LNCaP clone FGC (cell line): ENCODE measurements at regions not wholly inside any gene's neighbourhood (a gene's known extent, or its start where the extent isn't known, plus 50 kb on each side); places are given as distances from the start of the nearest gene placed in this dataset.
"Not testable (repeated sequence)": the region's sequence is repeated elsewhere in the genome, so short reads cannot be mapped to it uniquely, and the experiment has no call there.

Experiments
- DNase-seq: peaks from one replicate; pipeline ENCODE4 v3.0.0-alpha.2; 2011; ENCODE audit warnings: low read depth
- H3K4me3 ChIP-seq: 2 replicates; pipeline ENCODE4 v1.5.1; 2011; ENCODE audit warnings: mild to moderate bottlenecking, low read depth, low read length, control low read depth
- CTCF ChIP-seq: IDR thresholded peaks from 2 replicates; pipeline ENCODE4 v1.5.1; 2012; ENCODE audit warnings: mild to moderate bottlenecking; ENCODE audit not compliant: control insufficient read depth, insufficient read depth; ENCODE audit errors: extremely low read depth

- no peak for TF ChIP-seq CTCF
- DNase-seq, result no peak
- H3K4me3 ChIP-seq, result no peak overlapping the region
These were observed 177.0 kb downstream of the MSX2 start for GRCh38 chr5:174901336-174901735.

GRCh38 chr5:174900240-174900865 lies 176.0 kb downstream of the MSX2 start:
- no peak for DNase-seq
- H3K4me3 ChIP-seq, result no peak overlapping the region
- no peak for TF ChIP-seq CTCF

- H3K4me3 ChIP-seq, result no peak overlapping the region
- TF ChIP-seq CTCF, result no peak
- DNase-seq, result no peak
These were observed 173.0 kb downstream of the MSX2 start for GRCh38 chr5:174897281-174897950.

DNA sequence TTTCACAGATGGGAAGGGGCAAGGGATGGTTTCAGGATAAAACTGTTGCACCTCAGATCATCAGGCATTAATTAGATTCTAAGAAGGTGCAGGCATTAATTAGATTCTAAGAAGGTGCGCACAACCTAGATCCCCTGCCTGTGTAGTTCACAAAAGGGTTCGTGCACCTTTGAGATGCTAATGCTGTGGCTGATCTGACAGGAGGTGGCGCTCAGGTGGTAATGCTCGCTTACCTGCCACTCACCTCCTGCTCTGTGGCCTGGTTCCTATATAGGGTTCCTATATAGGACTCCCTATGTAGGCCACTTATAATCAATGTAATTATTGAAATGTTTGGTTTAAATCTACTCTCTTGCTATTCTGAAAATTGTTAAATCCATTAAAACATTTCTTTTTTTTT lies 171.0 kb downstream of the MSX2 start:
- TF ChIP-seq CTCF, result peak; percentile 45
- DNase-seq, result no peak

DNA sequence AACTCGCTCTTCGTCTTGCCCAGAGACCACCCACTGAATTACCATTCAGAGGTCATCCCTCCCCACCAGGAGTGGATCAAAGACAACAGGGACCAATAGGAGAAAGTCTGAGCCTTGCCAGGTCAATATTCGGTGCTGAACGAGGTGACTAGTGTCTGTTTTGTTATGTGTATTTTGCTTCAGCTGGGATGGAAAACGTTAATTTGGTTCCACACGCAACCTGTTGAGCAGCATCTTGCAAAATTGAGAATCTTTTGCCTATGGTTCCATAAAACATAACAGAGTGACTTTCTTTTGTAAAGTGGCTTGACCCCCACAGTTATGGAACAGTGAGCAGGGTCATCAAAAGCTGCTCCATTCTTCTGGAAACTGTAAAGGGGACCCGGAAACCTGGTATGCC lies 168.4 kb downstream of the MSX2 start:
- no peak for DNase-seq
- no peak for TF ChIP-seq CTCF
- H3K4me3 ChIP-seq, result no peak overlapping the region

More for the DNA sequence above, 171.0 kb downstream of the MSX2 start:
- H3K4me3 ChIP-seq, result no peak overlapping the region

GRCh38 chr5:174880412-174881200 lies 156.2 kb downstream of the MSX2 start:
- not testable (repeated sequence) for H3K4me3 ChIP-seq, DNase-seq

GRCh38 chr5:174877987-174878386 lies 153.6 kb downstream of the MSX2 start:
- no peak for TF ChIP-seq CTCF
- H3K4me3 ChIP-seq, result no peak overlapping the region
- peak; percentile 4 for DNase-seq
